ENCODE measurements at regions not wholly inside any gene's neighbourhood (a gene's known extent, or its start where the extent isn't known, plus 50 kb on each side); places are given as distances from the start of the nearest gene placed in this dataset.

- H3K4me3 Mint-ChIP-seq = no peak overlapping the region
- no peak for TF ChIP-seq CTCF (IDR thresholded peaks at IDR 0.05)
- DNase-seq = no peak
Observed at GRCh38 chr5:107196500-107197059, 474.2 kb downstream of the EFNA5 start.

GRCh38 chr5:107195890-107196395, 474.8 kb downstream of the EFNA5 start:
- TF ChIP-seq CTCF (IDR thresholded peaks at IDR 0.05) = no peak
- Mint-ChIP-seq H3K27me3 (ENCODE audit: low read depth, poor library complexity) (no peaks in the 10 kb centered on the region), H3K36me3 (ENCODE audit: low read depth) (no peaks in the 10 kb centered on the region), H3K9me3 (no peaks in the 10 kb centered on the region), H3K27ac (no peak overlapping the region), H3K4me3 (no peak overlapping the region), H3K4me1 (peaks cover 28% of the 10 kb centered on the region)
- no peak for DNase-seq

More at GRCh38 chr5:107196500-107197059, 474.2 kb downstream of the EFNA5 start:
- Mint-ChIP-seq H3K36me3 (ENCODE audit: low read depth) (no peaks in the 10 kb centered on the region), H3K27me3 (ENCODE audit: low read depth, poor library complexity) (no peaks in the 10 kb centered on the region), H3K27ac (no peak overlapping the region), H3K4me1 (peaks cover 28% of the 10 kb centered on the region), H3K9me3 (no peaks in the 10 kb centered on the region)

DNA sequence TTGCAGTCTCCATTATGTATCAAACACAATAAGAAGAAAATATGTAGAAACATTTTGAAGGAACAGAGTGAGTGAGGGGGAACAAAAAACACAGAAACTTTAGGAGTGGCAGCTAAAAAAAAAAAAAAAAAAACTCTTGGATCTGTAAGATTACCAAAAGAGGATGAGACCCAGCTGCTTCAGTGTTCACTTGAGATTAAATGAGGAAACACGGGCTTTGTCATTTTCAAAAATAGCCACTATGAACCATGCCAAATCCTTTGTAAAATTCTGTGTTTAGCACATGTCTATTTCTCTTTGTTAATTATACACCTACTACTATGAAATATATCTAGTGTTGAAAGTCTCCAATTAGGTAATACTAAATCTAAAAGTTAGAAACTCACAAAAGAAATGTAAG, 485.9 kb downstream of the EFNA5 start:
- DNase-seq = no peak
- peaks cover 2% of the 10 kb centered on the region for H3K27me3 Mint-ChIP-seq (ENCODE audit: low read depth, poor library complexity)
- H3K27ac Mint-ChIP-seq = no peak overlapping the region
- no peaks in the 10 kb centered on the region for H3K36me3 Mint-ChIP-seq (ENCODE audit: low read depth)
- peaks cover 4% of the 10 kb centered on the region for H3K9me3 Mint-ChIP-seq
- no peak for TF ChIP-seq CTCF (IDR thresholded peaks at IDR 0.05)
- H3K4me1 Mint-ChIP-seq = no peaks in the 10 kb centered on the region
- H3K4me3 Mint-ChIP-seq = no peak overlapping the region

DNA sequence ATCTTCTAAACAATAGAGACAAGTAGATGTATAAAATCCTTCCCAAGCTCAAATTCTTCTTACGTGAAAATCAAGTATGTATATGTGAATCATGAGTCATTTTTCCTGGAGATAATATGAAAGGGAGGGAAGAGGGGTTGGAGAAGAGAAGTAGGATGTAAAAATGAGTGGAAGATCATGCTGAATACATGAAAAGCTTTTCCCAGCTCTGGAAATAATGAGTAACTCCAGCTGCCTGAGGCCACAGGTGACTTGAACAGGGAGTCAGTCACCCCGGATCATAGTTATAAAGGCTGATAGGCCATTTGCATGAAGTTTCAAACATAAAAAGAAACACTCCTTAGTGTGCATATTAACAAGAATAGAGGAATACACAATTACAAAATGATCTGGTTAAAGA, 486.7 kb downstream of the EFNA5 start:
- H3K27ac Mint-ChIP-seq = no peak overlapping the region
- no peaks in the 10 kb centered on the region for H3K36me3 Mint-ChIP-seq (ENCODE audit: low read depth)
- no peak for DNase-seq
- TF ChIP-seq CTCF (IDR thresholded peaks at IDR 0.05) = no peak
- no peak overlapping the region for H3K4me3 Mint-ChIP-seq
- peaks cover 4% of the 10 kb centered on the region for H3K9me3 Mint-ChIP-seq
- peaks cover 2% of the 10 kb centered on the region for H3K27me3 Mint-ChIP-seq (ENCODE audit: low read depth, poor library complexity)
- no peaks in the 10 kb centered on the region for H3K4me1 Mint-ChIP-seq

GRCh38 chr5:107170620-107171019, 500.1 kb downstream of the EFNA5 start:
- peaks cover 7% of the 10 kb centered on the region for H3K36me3 Mint-ChIP-seq (ENCODE audit: low read depth)
- no peak overlapping the region for H3K4me3 Mint-ChIP-seq

More at GRCh38 chr5:107170620-107171019, 500.1 kb downstream of the EFNA5 start:
- no peak for TF ChIP-seq CTCF (IDR thresholded peaks at IDR 0.05)
- H3K4me1 Mint-ChIP-seq = no peaks in the 10 kb centered on the region
- H3K9me3 Mint-ChIP-seq = peaks cover 33% of the 10 kb centered on the region
- H3K27me3 Mint-ChIP-seq (ENCODE audit: low read depth, poor library complexity) = no peaks in the 10 kb centered on the region
- no peak overlapping the region for H3K27ac Mint-ChIP-seq
- DNase-seq = no peak

Data from nephron progenitor cell (in vitro differentiated cells).